GM20000 (cell line): ENCODE measurements at regions not wholly inside any gene's neighbourhood (a gene's known extent, or its start where the extent isn't known, plus 50 kb on each side); places are given as distances from the start of the nearest gene placed in this dataset.

ENCODE experiments used
- DNase-seq: peaks from one replicate; pipeline ENCODE4 v3.0.0; 2012; ENCODE audit warnings: low spot score
- CTCF ChIP-seq: IDR thresholded peaks from 2 replicates; pipeline ENCODE4 v1.5.1; 2012; ENCODE audit warnings: mild to moderate bottlenecking, control low read depth; ENCODE audit errors: extremely low read depth, missing control alignments

- DNase-seq = no peak
- TF ChIP-seq CTCF = no peak
Measured at GRCh38 chr1:5586629-5587028, 405.6 kb downstream of the NPHP4 start.

DNA sequence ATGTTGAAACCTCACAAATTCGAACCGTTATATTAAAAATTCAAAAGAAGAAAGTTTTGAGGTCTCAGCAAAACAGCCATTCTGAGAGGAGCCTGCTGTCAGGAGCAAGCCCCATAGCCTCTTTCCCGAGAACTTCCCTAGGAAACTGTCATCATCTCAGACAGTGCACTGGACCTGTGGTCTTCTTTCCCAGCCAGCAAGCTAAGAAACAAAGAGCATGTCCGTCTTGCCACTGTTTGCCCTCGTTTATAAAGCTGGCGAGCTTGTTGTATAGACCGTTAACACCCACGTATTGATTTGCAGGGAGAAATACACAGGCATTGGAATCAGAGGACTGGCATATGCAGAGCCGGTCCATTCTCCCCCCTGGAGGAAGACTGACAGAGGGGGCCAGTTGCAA, 407.0 kb downstream of the NPHP4 start:
- DNase-seq = no peak
- no peak for TF ChIP-seq CTCF

- DNase-seq = no peak
- no peak for TF ChIP-seq CTCF
Measured at GRCh38 chr1:5580926-5581325, 411.3 kb downstream of the NPHP4 start.

DNA sequence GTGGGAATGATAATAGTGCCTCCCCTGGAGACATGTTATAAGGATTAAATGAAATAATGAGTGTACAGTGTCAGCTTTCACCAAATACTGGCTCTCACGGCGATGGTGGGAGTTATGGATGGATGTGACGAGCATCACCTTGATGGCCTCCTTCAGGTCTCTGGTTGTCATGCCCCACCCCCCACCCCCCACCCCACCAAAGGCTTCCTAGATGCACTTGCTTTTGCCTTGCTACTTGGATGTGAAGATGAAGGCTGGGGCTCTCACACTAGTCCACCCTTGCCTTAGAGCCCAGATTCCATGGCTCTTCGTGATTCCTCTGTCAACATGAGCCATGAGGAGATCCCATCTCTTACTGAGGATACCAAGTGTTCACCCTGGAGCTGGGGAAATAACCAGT, 412.3 kb downstream of the NPHP4 start:
- TF ChIP-seq CTCF = no peak
- no peak for DNase-seq

DNA sequence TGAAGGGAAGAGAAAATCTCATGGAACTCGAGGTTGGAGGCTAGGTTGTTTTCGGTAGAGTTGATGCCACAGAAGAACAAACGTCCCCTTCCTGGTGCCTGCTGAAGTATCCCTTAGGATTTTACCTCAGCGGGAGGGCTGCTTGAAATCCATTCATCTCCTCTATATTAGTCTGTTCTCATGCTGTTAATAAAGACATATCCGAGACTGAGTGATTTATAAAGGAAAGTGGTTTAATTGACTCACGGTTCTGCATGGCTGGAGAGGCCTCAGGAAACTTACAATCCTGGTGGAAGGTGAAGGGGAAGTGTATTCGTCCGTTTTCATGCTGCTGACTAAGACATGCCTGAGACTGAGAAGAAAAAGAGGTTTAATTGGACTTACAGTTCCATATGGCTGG, 413.5 kb downstream of the NPHP4 start:
- DNase-seq = no peak
- TF ChIP-seq CTCF = no peak

- TF ChIP-seq CTCF = no peak
Measured at GRCh38 chr1:5577255-5578040, 414.8 kb downstream of the NPHP4 start.

DNA sequence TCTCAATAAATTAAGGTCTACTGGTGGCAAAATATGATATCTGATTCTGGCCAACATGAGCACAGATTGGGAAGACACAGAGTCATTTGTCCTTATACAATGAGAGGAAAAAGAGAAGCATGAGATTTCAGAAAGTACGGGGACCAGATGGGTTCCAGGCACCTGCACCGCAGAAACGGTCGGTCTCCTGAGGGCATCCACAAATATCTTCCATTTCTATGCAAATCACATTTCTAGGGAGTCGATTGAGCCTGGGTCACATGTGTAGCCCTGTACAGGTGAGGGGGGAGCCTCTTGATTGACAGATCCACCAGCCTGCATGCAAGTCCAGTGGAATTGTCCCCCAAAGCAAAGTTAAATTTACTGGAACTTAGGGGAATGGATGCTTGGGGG, 415.6 kb downstream of the NPHP4 start:
- TF ChIP-seq CTCF = no peak
- no peak for DNase-seq

More at GRCh38 chr1:5577255-5578040, 414.8 kb downstream of the NPHP4 start:
- no peak for DNase-seq
